Pancreas (tissue), 10 donors: ENCODE measurements at regions not wholly inside any gene's neighbourhood (a gene's known extent, or its start where the extent isn't known, plus 50 kb on each side); places are given as distances from the start of the nearest gene placed in this dataset.

Experiments
- ATAC-seq, 4 donors: fragments of 200-7000 bp; cut with Tn5 transposase; one replicate each; pipeline versions ENCODE4 v1.8.0 to v1.9.1; 2020; ENCODE audit warnings: mild to moderate bottlenecking in 4 of 4, moderate library complexity in 4 of 4
- DNase-seq, 6 donors: peaks; one replicate each; pipeline ENCODE4 v3.0.0-alpha.2; 2020
- FAIRE-seq: peaks from 2 replicates; lab custom pipeline; 2012; peaks lifted over from hg19 to GRCh38; lab: Jason Lieb, UNC
- H3K27ac ChIP-seq, 4 donors: fragments of 200-600 bp; sonication (generic); 1 replicate in 3 of 4; 2 replicates in 1 of 4; pipeline versions ENCODE4 v1.5.0 to v1.8.0; 2020
- H3K27me3 ChIP-seq, 4 donors: fragments of 200-600 bp; one replicate each; pipeline ENCODE4 v1.8.0; 2021
- H3K36me3 ChIP-seq, 3 donors: fragments of 200-600 bp; sonication (generic) in 1 of 3; one replicate each; pipeline versions ENCODE4 v1.5.0 to v1.8.0; 2020 to 2021
- H3K4me1 ChIP-seq, 3 donors: fragments of 200-600 bp; one replicate each; pipeline ENCODE4 v1.8.0; 2021
- H3K4me3 ChIP-seq, 4 donors: fragments of 200-600 bp; sonication (generic) in 2 of 4; one replicate each; pipeline versions ENCODE4 v1.5.0 to v1.8.0; 2020 to 2021
- H3K9me3 ChIP-seq, 4 donors: fragments of 200-600 bp; one replicate each; pipeline ENCODE4 v1.8.0; 2021
- CTCF ChIP-seq, 4 donors: fragments of 200-600 bp; sonication (generic) in 3 of 4; IDR thresholded peaks; one replicate each; pipeline versions ENCODE4 v1.5.0 to v1.8.0; 2021; ENCODE audit warnings: antibody characterized with exemption in 4 of 4
- WGBS, 2 donors: extraction: QIAGEN DNeasy Blood & Tissue Kit; methylation state at CpG; one replicate each; pipeline ENCODE4 v1.1.7; 2013; 5-methylcytosine and 5-hydroxymethylcytosine counted together
- intact Hi-C, 3 donors: fragments of 100-400 bp; cut with DNase I; formaldehyde crosslinking; loops; one replicate each; pipeline versions ENCODE4 v1.11.1 to v1.14.2; 2022
- donor health status: healthy with polysubstance abuse.
- donor health status: DM: no; HTN: no; CAD: no; lungs with moderate emphysema.
- donor health status: DM: no; HTN: no; CAD: no.
- donor health status: control.
- donor health status: control.
- donor health status: Bipolar disorder and iron deficiency.
- donor health status: DM: yes; HTN: yes; CAD: no.
- donor health status: DM: no; HTN: no; CAD: no.
- donor health status: DM: no; HTN: no; CAD: no.
- donor health status: DM: yes; HTN: yes; CAD: no.

DNA sequence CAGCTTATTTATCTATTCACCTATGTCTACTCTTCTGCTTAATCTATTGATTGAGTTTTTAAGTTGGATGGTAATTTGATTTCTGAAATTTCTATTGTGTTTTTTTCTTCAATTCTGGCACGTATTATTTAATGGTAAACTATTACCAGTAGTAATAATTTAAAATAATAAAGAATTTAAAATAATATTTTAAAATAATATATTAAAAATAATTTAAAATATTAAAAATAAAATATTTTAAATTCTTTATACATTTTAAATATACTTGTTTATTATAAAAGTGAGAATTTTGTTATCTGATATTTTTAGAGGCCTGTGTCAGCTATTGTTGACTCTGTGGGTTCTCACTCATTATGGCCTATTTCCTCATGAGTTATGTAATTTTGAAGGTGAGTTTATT lies 100.7 kb upstream of the SPATA16 start:
- no peaks in the 10 kb centered on the region for H3K27me3 ChIP-seq
- no peaks in the 10 kb centered on the region for H3K4me1 ChIP-seq
- no peak for ATAC-seq
- H3K27ac ChIP-seq = no peak overlapping the region
- intact Hi-C loops = no loop called here
- WGBS, 2 donors = 74 to 86% methylated on average over 1 of the region's 1 CpG
- no peak overlapping the region for H3K4me3 ChIP-seq
- no peaks in the 10 kb centered on the region for H3K36me3 ChIP-seq
- no peak for DNase-seq
- FAIRE-seq = peak; percentile 94
- no peak for TF ChIP-seq CTCF (IDR thresholded peaks at IDR 0.05)
- no peaks in the 10 kb centered on the region for H3K9me3 ChIP-seq

DNA sequence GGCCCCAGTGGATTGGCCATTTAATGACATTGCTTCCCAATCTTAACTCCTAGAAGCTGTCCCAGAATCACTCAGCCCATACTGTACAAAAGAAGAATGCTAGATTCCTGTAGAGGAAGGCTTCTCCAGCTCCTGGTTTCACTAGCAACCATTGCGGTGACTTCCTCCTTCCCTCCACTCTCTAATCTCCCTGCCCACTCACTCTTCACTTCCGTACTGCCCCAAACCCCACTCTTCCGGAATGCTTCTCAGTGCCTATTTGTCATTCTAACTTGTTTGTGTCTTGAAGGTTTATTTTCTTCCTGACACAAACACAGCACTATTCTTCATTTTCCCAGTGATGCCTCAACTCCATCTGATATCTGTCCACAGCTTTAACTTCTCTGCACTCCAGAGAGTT lies 97.1 kb upstream of the SPATA16 start:
- WGBS, 2 donors = 64 to 74% methylated on average over 3 of the region's 3 CpGs
- Histone ChIP-seq H3K36me3 (no peaks in the 10 kb centered on the region), H3K27me3 (no peaks in the 10 kb centered on the region), H3K4me1 (no peaks in the 10 kb centered on the region), H3K4me3 (no peak overlapping the region), H3K27ac (no peak overlapping the region), H3K9me3 (no peaks in the 10 kb centered on the region)
- DNase-seq (no peak), FAIRE-seq (no peak), ATAC-seq (no peak)
- intact Hi-C loops = no loop called here
- TF ChIP-seq CTCF (IDR thresholded peaks at IDR 0.05) = no peak

DNA sequence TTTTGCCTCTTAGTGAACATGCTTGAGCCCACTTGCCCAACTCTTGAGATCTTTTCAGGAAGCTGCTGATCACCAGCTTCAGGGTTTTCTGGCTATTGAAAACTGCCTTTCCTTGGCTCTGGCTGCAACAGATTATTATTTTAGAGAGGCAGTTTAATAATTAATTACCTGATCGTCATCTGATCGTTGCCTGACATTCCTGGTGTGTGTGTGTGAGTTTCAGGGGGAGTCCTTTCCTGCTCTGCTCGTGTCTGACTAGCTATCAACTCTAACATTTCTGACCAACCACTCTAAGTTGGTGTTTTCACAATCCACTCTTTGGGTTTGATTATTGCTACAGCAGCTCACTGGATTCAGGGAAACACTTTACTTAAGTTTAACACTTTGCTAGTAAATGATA lies 84.3 kb upstream of the SPATA16 start:
- WGBS, 2 donors = 12 to 19% methylated on average over 3 of the region's 3 CpGs
- FAIRE-seq (no peak), DNase-seq (no peak), ATAC-seq (no peak)
- H3K27ac ChIP-seq = no peak overlapping the region
- no peak overlapping the region for H3K4me3 ChIP-seq
- intact Hi-C loops = no loop called here
- no peaks in the 10 kb centered on the region for H3K36me3 ChIP-seq
- no peak for TF ChIP-seq CTCF (IDR thresholded peaks at IDR 0.05)
- H3K9me3 ChIP-seq = no peaks in the 10 kb centered on the region
- no peaks in the 10 kb centered on the region for H3K4me1 ChIP-seq
- no peaks in the 10 kb centered on the region for H3K27me3 ChIP-seq

DNA sequence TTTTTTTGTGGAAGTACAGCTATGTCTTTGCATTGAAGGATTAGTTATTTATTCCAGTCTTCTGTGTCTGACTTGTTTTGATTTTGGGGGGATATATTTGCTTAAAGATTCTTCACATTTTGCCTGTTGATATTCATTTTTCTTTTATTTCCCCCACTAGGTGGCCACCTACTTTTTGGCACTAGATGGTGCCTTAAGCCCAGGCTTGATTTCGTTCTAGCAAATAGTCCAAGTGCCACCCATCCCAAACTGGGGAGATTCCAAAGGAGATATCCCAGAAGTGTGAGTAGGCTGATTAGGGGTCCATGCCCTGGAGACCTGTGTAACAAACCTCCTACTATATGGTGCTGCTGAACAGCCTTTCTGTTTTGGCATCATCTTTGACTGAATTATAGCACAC lies 80.0 kb upstream of the SPATA16 start:
- no peaks in the 10 kb centered on the region for H3K4me1 ChIP-seq
- FAIRE-seq = no peak

DNA sequence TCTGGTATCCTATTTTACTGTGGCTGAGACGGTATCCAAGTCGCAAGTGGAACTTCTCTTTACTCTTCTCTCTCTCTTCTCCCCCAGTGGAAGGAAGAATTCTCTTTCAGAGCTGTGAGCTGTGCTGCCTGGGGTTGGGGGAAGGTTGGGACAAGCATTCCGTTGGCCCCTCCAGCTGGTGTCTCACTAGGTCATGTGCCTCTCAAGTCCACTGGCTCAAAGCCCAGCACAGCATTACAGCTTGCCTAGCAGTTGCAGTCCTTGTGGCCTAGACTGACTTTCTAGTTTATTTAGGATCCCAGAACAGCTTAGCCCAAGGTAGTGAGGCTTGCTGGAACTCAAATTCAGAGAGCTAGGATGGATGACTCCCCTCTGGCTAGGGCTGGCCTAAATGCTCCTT lies 76.1 kb upstream of the SPATA16 start:
- 72 to 83% methylated on average over 3 of the region's 3 CpGs for WGBS, 2 donors
- intact Hi-C loops = no loop called here
- H3K4me3 ChIP-seq = no peak overlapping the region
- no peaks in the 10 kb centered on the region for H3K9me3 ChIP-seq
- FAIRE-seq = no peak
- H3K27me3 ChIP-seq = no peaks in the 10 kb centered on the region
- no peak for DNase-seq
- H3K27ac ChIP-seq = no peak overlapping the region
- no peak for ATAC-seq
- no peaks in the 10 kb centered on the region for H3K4me1 ChIP-seq
- TF ChIP-seq CTCF (IDR thresholded peaks at IDR 0.05) = no peak
- H3K36me3 ChIP-seq = no peaks in the 10 kb centered on the region

More for the DNA sequence above, 80.0 kb upstream of the SPATA16 start:
- WGBS, 2 donors = 19 to 35% methylated on average over 1 of the region's 1 CpG
- no peak for ATAC-seq
- DNase-seq = no peak
- H3K36me3 ChIP-seq = no peaks in the 10 kb centered on the region
- no peak overlapping the region for H3K27ac ChIP-seq
- no peak overlapping the region for H3K4me3 ChIP-seq
- H3K27me3 ChIP-seq = no peaks in the 10 kb centered on the region
- H3K9me3 ChIP-seq = no peaks in the 10 kb centered on the region
- no peak for TF ChIP-seq CTCF (IDR thresholded peaks at IDR 0.05)
- intact Hi-C loops = no loop called here
